HCEC 1CT (cell line): ENCODE measurements at regions not wholly inside any gene's neighbourhood (a gene's known extent, or its start where the extent isn't known, plus 50 kb on each side); places are given as distances from the start of the nearest gene placed in this dataset.
"Not testable (repeated sequence)": the region's sequence is repeated elsewhere in the genome, so short reads cannot be mapped to it uniquely, and the experiment has no call there.

Experiments
- DNase-seq: peaks from one replicate; pipeline ENCODE4 v3.0.0-alpha.2; 2017

- DNase-seq, result no peak
Measured at GRCh38 chr11:130551388-130551787, 102.9 kb downstream of the ADAMTS15 start.

- DNase-seq, result no peak
Measured at GRCh38 chr11:130553306-130553705, 104.9 kb downstream of the ADAMTS15 start.

- DNase-seq, result no peak
Measured at GRCh38 chr11:130554241-130555055, 106.0 kb downstream of the ADAMTS15 start.

GRCh38 chr11:130555251-130555841, 106.9 kb downstream of the ADAMTS15 start:
- no peak for DNase-seq

- DNase-seq, result no peak
Measured at GRCh38 chr11:130560000-130560780, 111.7 kb downstream of the ADAMTS15 start.

GRCh38 chr11:130560781-130561109, 112.3 kb downstream of the ADAMTS15 start:
- DNase-seq, result no peak

GRCh38 chr11:130561441-130561881, 113.0 kb downstream of the ADAMTS15 start:
- no peak for DNase-seq

GRCh38 chr11:130562549-130562948, 114.1 kb downstream of the ADAMTS15 start:
- no peak for DNase-seq

GRCh38 chr11:130566360-130566759, 117.9 kb downstream of the ADAMTS15 start:
- not testable (repeated sequence) for DNase-seq

- DNase-seq, result no peak
Measured at GRCh38 chr11:130571519-130571918, 123.1 kb downstream of the ADAMTS15 start.

GRCh38 chr11:130571947-130572584, 123.6 kb downstream of the ADAMTS15 start:
- no peak for DNase-seq

- DNase-seq, result no peak
Measured at GRCh38 chr11:130573767-130574166, 125.3 kb downstream of the ADAMTS15 start.

GRCh38 chr11:130574740-130575139, 126.3 kb downstream of the ADAMTS15 start:
- no peak for DNase-seq

GRCh38 chr11:130576146-130576545, 127.7 kb downstream of the ADAMTS15 start:
- no peak for DNase-seq

- no peak for DNase-seq
Measured at GRCh38 chr11:130578738-130579368, 130.4 kb downstream of the ADAMTS15 start.

- DNase-seq, result no peak
Measured at GRCh38 chr11:130580372-130580771, 131.9 kb downstream of the ADAMTS15 start.

- no peak for DNase-seq
Measured at GRCh38 chr11:130580891-130581492, 132.5 kb downstream of the ADAMTS15 start.

GRCh38 chr11:130581646-130582045, 133.2 kb downstream of the ADAMTS15 start:
- DNase-seq, result no peak

GRCh38 chr11:130582176-130582575, 133.7 kb downstream of the ADAMTS15 start:
- DNase-seq, result no peak

- no peak for DNase-seq
Measured at GRCh38 chr11:130582981-130583380, 134.5 kb downstream of the ADAMTS15 start.

- DNase-seq, result no peak
Measured at GRCh38 chr11:130583801-130584211, 135.4 kb downstream of the ADAMTS15 start.

- no peak for DNase-seq
Measured at GRCh38 chr11:130585545-130585944, 137.1 kb downstream of the ADAMTS15 start.
